Adrenal gland (tissue), 9 donors: ENCODE measurements at regions not wholly inside any gene's neighbourhood (a gene's known extent, or its start where the extent isn't known, plus 50 kb on each side); places are given as distances from the start of the nearest gene placed in this dataset.

Experiments
- DNase-seq, 7 donors: peaks; one replicate each; pipeline ENCODE4 v3.0.0-alpha.2; 2019 to 2020
- H3K27ac ChIP-seq, 5 donors: fragments of 200-600 bp; sonication (generic) in 4 of 5; 1 replicate in 3 of 5; 2 replicates in 2 of 5; pipeline versions ENCODE4 v1.5.1 to v1.8.0; 2016 to 2020; ENCODE audit warnings: mild to moderate bottlenecking in 1 of 5
- H3K27me3 ChIP-seq: fragments of 200-600 bp; 2 replicates; pipeline ENCODE4 v1.8.0; 2021
- H3K36me3 ChIP-seq, 2 donors: fragments of 200-600 bp; replicated peaks in 1 of 2; 1 replicate in 1 of 2; 2 replicates in 1 of 2; pipeline versions ENCODE4 v1.5.1 to v1.8.0; 2018 to 2022
- H3K4me1 ChIP-seq, 2 donors: fragments of 200-600 bp; replicated peaks in 1 of 2; 1 replicate in 1 of 2; 2 replicates in 1 of 2; pipeline versions ENCODE4 v1.5.1 to v1.8.0; 2018 to 2021
- H3K4me3 ChIP-seq, 4 donors: fragments of 200-600 bp; sonication (generic) in 3 of 4; one replicate each; pipeline ENCODE4 v1.5.1; 2016 to 2018
- H3K9me3 ChIP-seq, 3 donors: fragments of 200-600 bp; sonication (generic) in 1 of 3; replicated peaks in 1 of 3; 1 replicate in 2 of 3; 2 replicates in 1 of 3; pipeline versions ENCODE4 v1.5.1 to v1.8.0; 2016 to 2021
- CTCF ChIP-seq, 6 experiments: fragments of 450-650 bp in 4 of 6; fragments of 200-600 bp in 2 of 6; sonication (generic) in 1 of 6; IDR thresholded peaks; 1 replicate in 5 of 6; 2 replicates in 1 of 6; pipeline versions ENCODE4 v1.5.1 to v1.8.0; 2016 to 2021; ENCODE audit warnings: antibody characterized with exemption in 6 of 6, mild to moderate bottlenecking in 2 of 6, moderate library complexity in 1 of 6
- POLR2A ChIP-seq, 2 donors: fragments of 450-650 bp; IDR thresholded peaks; one replicate each; pipeline ENCODE4 v1.6.1; 2017; ENCODE audit warnings: antibody characterized with exemption in 2 of 2, mild to moderate bottlenecking in 2 of 2, moderate library complexity in 1 of 2
- WGBS, 4 donors: extraction: QIAGEN DNeasy Blood & Tissue Kit in 2 of 4; methylation state at CpG; one replicate each; pipeline versions ENCODE4 v1.1.5 to v1.1.7; 2013 to 2017; 5-methylcytosine and 5-hydroxymethylcytosine counted together
- intact Hi-C, 2 donors: fragments of 100-400 bp; cut with DNase I; formaldehyde crosslinking; loops; one replicate each; pipeline versions ENCODE4 v1.14.1 to v1.15.0; 2022 to 2023
- donor health status: healthy with polysubstance abuse.
- donor health status: Bipolar disorder and iron deficiency.
- donor health status: DM: yes; HTN: yes; CAD: no.
- donor health status: DM: no; HTN: no; CAD: no.
- donor health status: DM: no; HTN: no; CAD: no.

- H3K27me3 ChIP-seq: no peaks in the 10 kb centered on the region
- TF ChIP-seq POLR2A (IDR thresholded peaks at IDR 0.05): no peak
- TF ChIP-seq CTCF (IDR thresholded peaks at IDR 0.05): no peak
- intact Hi-C loops: no loop called here
- H3K4me1 ChIP-seq: no peaks in the 10 kb centered on the region
- no peak overlapping the region for H3K27ac ChIP-seq
- H3K9me3 ChIP-seq: no peaks in the 10 kb centered on the region
- DNase-seq: no peak
- no peak overlapping the region for H3K4me3 ChIP-seq
- no peaks in the 10 kb centered on the region for H3K36me3 ChIP-seq
Measured at GRCh38 chr6:86832686-86833085, 104.6 kb upstream of the HTR1E start.

GRCh38 chr6:86825436-86825835 lies 111.9 kb upstream of the HTR1E start:
- Histone ChIP-seq H3K36me3 (no peaks in the 10 kb centered on the region), H3K27ac (no peak overlapping the region), H3K4me3 (no peak overlapping the region), H3K9me3 (no peaks in the 10 kb centered on the region), H3K4me1 (no peaks in the 10 kb centered on the region), H3K27me3 (no peaks in the 10 kb centered on the region)
- no peak for DNase-seq
- 58 to 80% (median 65%) methylated on average over 3 of the region's 3 CpGs for WGBS, 4 donors
- intact Hi-C loops: no loop called here
- TF ChIP-seq POLR2A (IDR thresholded peaks at IDR 0.05) (no peak), CTCF (IDR thresholded peaks at IDR 0.05) (no peak)

- no peaks in the 10 kb centered on the region for H3K27me3 ChIP-seq
- H3K4me3 ChIP-seq: no peak overlapping the region
- intact Hi-C loops: no loop called here
- TF ChIP-seq POLR2A (IDR thresholded peaks at IDR 0.05): no peak
- H3K36me3 ChIP-seq: no peaks in the 10 kb centered on the region
- H3K27ac ChIP-seq: no peak overlapping the region
- no peaks in the 10 kb centered on the region for H3K4me1 ChIP-seq
- DNase-seq: no peak
- H3K9me3 ChIP-seq: no peaks in the 10 kb centered on the region
Measured at GRCh38 chr6:86822747-86823146, 114.6 kb upstream of the HTR1E start.

- Histone ChIP-seq H3K9me3 (no peaks in the 10 kb centered on the region), H3K4me3 (no peak overlapping the region), H3K27ac (no peak overlapping the region), H3K27me3 (no peaks in the 10 kb centered on the region), H3K36me3 (no peaks in the 10 kb centered on the region), H3K4me1 (no peaks in the 10 kb centered on the region)
- intact Hi-C loops: no loop called here
- 29 to 39% (median 35%) methylated on average over 1 of the region's 1 CpG for WGBS, 4 donors
- DNase-seq: no peak
- TF ChIP-seq POLR2A (IDR thresholded peaks at IDR 0.05): no peak
Measured at GRCh38 chr6:86820750-86821149, 116.6 kb upstream of the HTR1E start.

- no peaks in the 10 kb centered on the region for H3K4me1 ChIP-seq
- no peak overlapping the region for H3K4me3 ChIP-seq
- TF ChIP-seq CTCF (IDR thresholded peaks at IDR 0.05): no peak
- TF ChIP-seq POLR2A (IDR thresholded peaks at IDR 0.05): no peak
- no peaks in the 10 kb centered on the region for H3K36me3 ChIP-seq
- intact Hi-C loops: no loop called here
- H3K9me3 ChIP-seq: no peaks in the 10 kb centered on the region
- H3K27ac ChIP-seq: no peak overlapping the region
- H3K27me3 ChIP-seq: no peaks in the 10 kb centered on the region
- WGBS, 4 donors: 65 to 83% (median 69%) methylated on average over 1 of the region's 1 CpG
- no peak for DNase-seq
Measured at GRCh38 chr6:86793649-86794048, 143.7 kb upstream of the HTR1E start.
